T-cell (primary cell): ENCODE measurements at regions not wholly inside any gene's neighbourhood (a gene's known extent, or its start where the extent isn't known, plus 50 kb on each side); places are given as distances from the start of the nearest gene placed in this dataset.
"Not testable (repeated sequence)": the region's sequence is repeated elsewhere in the genome, so short reads cannot be mapped to it uniquely, and the experiment has no call there.

ENCODE experiments used
- ATAC-seq, 4 experiments: fragments of 200-7000 bp in 3 of 4; fragments of 150-1000 bp in 1 of 4; cut with Tn5 transposase; replicated peaks in 1 of 4; 1 replicate in 3 of 4; 2 replicates in 1 of 4; pipeline ENCODE4 v1.10.0; 2021; ENCODE audit warnings: moderate library complexity in 3 of 4, mild to moderate bottlenecking in 2 of 4, moderate number of reproducible peaks in 1 of 4
- CTCF ChIA-PET, 2 donors: fragments of 300-600 bp; sonication (Branson Sonifier 250); formaldehyde crosslinking; loops; one replicate each; lab custom pipeline; 2022; ENCODE audit warnings: antibody characterized with exemption in 2 of 2; lab: Charles Lee
- POLR2A ChIA-PET, 2 donors: fragments of 300-600 bp; sonication (Branson Sonifier 250); formaldehyde crosslinking; loops; one replicate each; lab custom pipeline; 2022; ENCODE audit warnings: antibody characterized with exemption in 2 of 2; lab: Charles Lee
- DNase-seq, 35 experiments: peaks; one replicate each; pipeline versions ENCODE4 v3.0.0 to v3.0.0-alpha.2; 2013 to 2023
- H3K27ac ChIP-seq: one replicate; pipeline ENCODE4 v1.5.1; 2013; ENCODE audit warnings: low read length
- H3K27me3 ChIP-seq, 2 experiments: replicated peaks in 1 of 2; 1 replicate in 1 of 2; 2 replicates in 1 of 2; pipeline versions ENCODE4 v1.6.1 to v1.7.0; 2013; ENCODE audit warnings: low read length in 1 of 2, mixed read lengths in 1 of 2; ENCODE audit not compliant: control insufficient read depth in 2 of 2, insufficient read depth in 2 of 2; ENCODE audit errors: extremely low read depth in 1 of 2
- H3K36me3 ChIP-seq, 2 donors: 1 replicate in 1 of 2; 2 replicates in 1 of 2; pipeline versions ENCODE4 v1.6.1 to v1.7.0; 2013; ENCODE audit warnings: low read length in 1 of 2; ENCODE audit not compliant: control insufficient read depth in 2 of 2, insufficient read depth in 1 of 2; ENCODE audit errors: extremely low read depth in 1 of 2
- H3K4me1 ChIP-seq, 2 experiments: 1 replicate in 1 of 2; 2 replicates in 1 of 2; pipeline versions ENCODE4 v1.6.1 to v1.7.0; 2013; ENCODE audit warnings: low read length in 2 of 2, mixed read lengths in 1 of 2; ENCODE audit not compliant: insufficient read depth in 2 of 2, control insufficient read depth in 1 of 2; ENCODE audit errors: extremely low read depth in 1 of 2
- H3K4me3 ChIP-seq, 2 donors: 1 replicate in 1 of 2; 2 replicates in 1 of 2; pipeline versions ENCODE4 v1.5.1 to v1.7.0; 2013; ENCODE audit warnings: mild to moderate bottlenecking in 2 of 2, low read length in 1 of 2, moderate library complexity in 1 of 2; ENCODE audit not compliant: control insufficient read depth in 1 of 2; ENCODE audit errors: extremely low read depth in 1 of 2
- H3K9me3 ChIP-seq: 2 replicates; pipeline ENCODE4 v1.7.0; 2013
- H3K27ac Mint-ChIP-seq, 2 donors: one replicate each; pipeline ENCODE4 v1.8.0; 2020 to 2021; ENCODE audit warnings: mild to moderate bottlenecking in 2 of 2, mixed read lengths in 2 of 2
- H3K27me3 Mint-ChIP-seq, 2 donors: one replicate each; pipeline ENCODE4 v1.8.0; 2021 to 2022; ENCODE audit warnings: mixed read lengths in 2 of 2
- H3K36me3 Mint-ChIP-seq: one replicate; pipeline ENCODE4 v1.8.0; 2021; ENCODE audit warnings: mixed read lengths
- H3K4me1 Mint-ChIP-seq, 3 donors: one replicate each; pipeline ENCODE4 v1.8.0; 2020 to 2022; ENCODE audit warnings: mixed read lengths in 3 of 3, mild to moderate bottlenecking in 1 of 3
- H3K4me3 Mint-ChIP-seq, 3 donors: one replicate each; pipeline ENCODE4 v1.8.0; 2020 to 2022; ENCODE audit warnings: mild to moderate bottlenecking in 3 of 3, mixed read lengths in 3 of 3, moderate library complexity in 3 of 3
- H3K9me3 Mint-ChIP-seq, 3 donors: one replicate each; pipeline ENCODE4 v1.8.0; 2020 to 2022; ENCODE audit warnings: mixed read lengths in 3 of 3
- WGBS: methylation state at CpG from one replicate; pipeline ENCODE4 v1.1.5; 2013; ENCODE audit warnings: missing lambda C conversion rate; ENCODE audit not compliant: insufficient coverage; 5-methylcytosine and 5-hydroxymethylcytosine counted together

GRCh38 chr5:82626012-82626411, 347.9 kb upstream of the RPS23 start:
- no CpG with 5 or more reads among the region's 1 CpG for WGBS
- H3K4me1 Mint-ChIP-seq, H3K4me3 ChIP-seq, H3K36me3 Mint-ChIP-seq, DNase-seq, H3K27ac Mint-ChIP-seq, H3K27me3 Mint-ChIP-seq, H3K4me1 ChIP-seq, CTCF ChIA-PET, H3K9me3 ChIP-seq, H3K27me3 ChIP-seq, H3K36me3 ChIP-seq, H3K27ac ChIP-seq, H3K4me3 Mint-ChIP-seq, ATAC-seq, POLR2A ChIA-PET, H3K9me3 Mint-ChIP-seq: not testable (repeated sequence)

- DNase-seq (no peak), ATAC-seq (no peak)
- Mint-ChIP-seq H3K4me3 (no peak overlapping the region), H3K9me3 (peaks cover 0 to under 1% (median 0%) of the 10 kb centered on the region in 3 donors), H3K4me1 (peaks cover 0 to 11% (median 7%) of the 10 kb centered on the region in 3 donors), H3K27ac (no peak overlapping the region), H3K36me3 (no peaks in the 10 kb centered on the region), H3K27me3 (no peaks in the 10 kb centered on the region)
- Histone ChIP-seq H3K9me3 (no peaks in the 10 kb centered on the region), H3K4me1 (peaks cover 0 to 3% of the 10 kb centered on the region in 2 experiments), H3K4me3 (no peak overlapping the region), H3K27me3 (no peaks in the 10 kb centered on the region), H3K36me3 (no peaks in the 10 kb centered on the region), H3K27ac (no peak overlapping the region)
- CTCF ChIA-PET, result no interaction called here
- WGBS, result no CpG with 5 or more reads among the region's 1 CpG
- POLR2A ChIA-PET, result interaction anchor here in 1 of 2 donors (0.6 kb wide), 1 partner anchor 76 kb away, joined by 3 read pairs; no protein-coding TSS in a partner anchor
Observed at GRCh38 chr5:82624062-82624461, 345.9 kb upstream of the RPS23 start.

- Histone ChIP-seq H3K9me3 (no peaks in the 10 kb centered on the region), H3K27ac (no peak overlapping the region), H3K4me1 (peaks cover 0 to 3% of the 10 kb centered on the region in 2 experiments), H3K4me3 (no peak overlapping the region), H3K36me3 (no peaks in the 10 kb centered on the region), H3K27me3 (no peaks in the 10 kb centered on the region)
- ATAC-seq (no peak), DNase-seq (no peak)
- Mint-ChIP-seq H3K27ac (no peak overlapping the region), H3K4me1 (peaks cover 0 to 11% (median 7%) of the 10 kb centered on the region in 3 donors), H3K9me3 (peaks cover 0 to 6% (median 0%) of the 10 kb centered on the region in 3 donors), H3K36me3 (no peaks in the 10 kb centered on the region), H3K4me3 (no peak overlapping the region), H3K27me3 (no peaks in the 10 kb centered on the region)
- 81% methylated on average over 4 of the region's 6 CpGs for WGBS
- ChIA-PET POLR2A (no interaction called here), CTCF (no interaction called here)
Observed at GRCh38 chr5:82622711-82623514, 344.8 kb upstream of the RPS23 start.

- Histone ChIP-seq H3K36me3 (no peaks in the 10 kb centered on the region), H3K4me3 (no peak overlapping the region), H3K4me1 (peaks cover 0 to 3% of the 10 kb centered on the region in 2 experiments), H3K27me3 (no peaks in the 10 kb centered on the region), H3K9me3 (no peaks in the 10 kb centered on the region), H3K27ac (no peak overlapping the region)
- no peaks in the 10 kb centered on the region for H3K36me3 Mint-ChIP-seq
- H3K27me3 Mint-ChIP-seq, result no peaks in the 10 kb centered on the region
- H3K4me3 Mint-ChIP-seq, result no peak overlapping the region
- ChIA-PET POLR2A (interaction anchor here in 1 of 2 donors (0.7 kb wide), 1 partner anchor 219 kb away, joined by 3 read pairs; no protein-coding TSS in a partner anchor), CTCF (no interaction called here)
- DNase-seq (no peak), ATAC-seq (no peak)
- WGBS, result no CpG with 5 or more reads among the region's 4 CpGs
- H3K9me3 Mint-ChIP-seq, result peaks cover 0 to 6% (median 0%) of the 10 kb centered on the region in 3 donors
- H3K27ac Mint-ChIP-seq, result no peak overlapping the region
- peaks cover 0 to 11% (median 7%) of the 10 kb centered on the region in 3 donors for H3K4me1 Mint-ChIP-seq
Observed at GRCh38 chr5:82622205-82622604, 344.1 kb upstream of the RPS23 start.

- CTCF ChIA-PET, result no interaction called here
- Histone ChIP-seq H3K4me3 (no peak overlapping the region), H3K4me1 (peaks cover 0 to 3% of the 10 kb centered on the region in 2 experiments), H3K27me3 (no peaks in the 10 kb centered on the region), H3K36me3 (no peaks in the 10 kb centered on the region), H3K9me3 (no peaks in the 10 kb centered on the region), H3K27ac (no peak overlapping the region)
- peaks cover 0 to 6% (median 0%) of the 10 kb centered on the region in 3 donors for H3K9me3 Mint-ChIP-seq
- peak overlapping the region in 1 of 2 donors; percentile 75 for H3K27ac Mint-ChIP-seq
- DNase-seq (peak in 1 of 35 experiments; percentile 9), ATAC-seq (no peak)
- H3K27me3 Mint-ChIP-seq, result no peaks in the 10 kb centered on the region
- H3K4me3 Mint-ChIP-seq, result no peak overlapping the region
- POLR2A ChIA-PET, result no interaction called here
- peaks cover 0 to 11% (median 7%) of the 10 kb centered on the region in 3 donors for H3K4me1 Mint-ChIP-seq
- 17% methylated on average over 1 of the region's 3 CpGs for WGBS
- H3K36me3 Mint-ChIP-seq, result no peaks in the 10 kb centered on the region
Observed at GRCh38 chr5:82620957-82621600, 342.9 kb upstream of the RPS23 start.

- Histone ChIP-seq H3K27me3 (no peaks in the 10 kb centered on the region), H3K27ac (no peak overlapping the region), H3K36me3 (no peaks in the 10 kb centered on the region), H3K4me1 (peaks cover 0 to 3% of the 10 kb centered on the region in 2 experiments), H3K4me3 (no peak overlapping the region), H3K9me3 (no peaks in the 10 kb centered on the region)
- 55% methylated on average over 1 of the region's 3 CpGs for WGBS
- H3K4me3 Mint-ChIP-seq, result no peak overlapping the region
- peaks cover 0 to 11% (median 7%) of the 10 kb centered on the region in 3 donors for H3K4me1 Mint-ChIP-seq
- no peaks in the 10 kb centered on the region for H3K27me3 Mint-ChIP-seq
- ATAC-seq (no peak), DNase-seq (no peak)
- ChIA-PET CTCF (no interaction called here), POLR2A (no interaction called here)
- H3K27ac Mint-ChIP-seq, result no peak overlapping the region
- no peaks in the 10 kb centered on the region for H3K36me3 Mint-ChIP-seq
- H3K9me3 Mint-ChIP-seq, result peaks cover 0 to 12% (median 5%) of the 10 kb centered on the region in 3 donors
Observed at GRCh38 chr5:82619097-82619496, 340.9 kb upstream of the RPS23 start.
